Activated naive CD8-positive, alpha-beta T cell treated with anti-CD3 and anti-CD28 coated beads, Interleukin-2, amount 10 ng/mL, durations not matched to agents 7 days and 5 days (primary cell): ENCODE measurements at regions not wholly inside any gene's neighbourhood (a gene's known extent, or its start where the extent isn't known, plus 50 kb on each side); places are given as distances from the start of the nearest gene placed in this dataset.

Source experiments
- ATAC-seq: fragments of 150-1000 bp; cut with Tn5 transposase; one replicate; pipeline ENCODE4 v1.10.0; 2021; ENCODE audit warnings: low read depth, moderate library complexity
- POLR2A ChIA-PET: fragments of 350-600 bp; sonication (Branson Sonifier 250); formaldehyde crosslinking; loops from one replicate; lab custom pipeline; 2021; ENCODE audit warnings: antibody characterized with exemption; lab: Charles Lee
- DNase-seq: peaks from one replicate; pipeline ENCODE4 v3.0.0; 2021
- H3K27ac Mint-ChIP-seq: one replicate; pipeline ENCODE4 v1.8.0; 2022; ENCODE audit warnings: mild to moderate bottlenecking, mixed read lengths
- H3K27me3 Mint-ChIP-seq: one replicate; pipeline ENCODE4 v1.8.0; 2022; ENCODE audit warnings: mild to moderate bottlenecking, moderate library complexity, mixed read lengths
- H3K36me3 Mint-ChIP-seq: one replicate; pipeline ENCODE4 v1.8.0; 2021; ENCODE audit warnings: mild to moderate bottlenecking, mixed read lengths
- H3K4me1 Mint-ChIP-seq: one replicate; pipeline ENCODE4 v1.8.0; 2021; ENCODE audit warnings: mixed read lengths
- H3K4me3 Mint-ChIP-seq: one replicate; pipeline ENCODE4 v1.8.0; 2022; ENCODE audit warnings: mild to moderate bottlenecking, moderate library complexity, mixed read lengths
- H3K9me3 Mint-ChIP-seq: one replicate; pipeline ENCODE4 v1.8.0; 2021; ENCODE audit warnings: mixed read lengths

DNA sequence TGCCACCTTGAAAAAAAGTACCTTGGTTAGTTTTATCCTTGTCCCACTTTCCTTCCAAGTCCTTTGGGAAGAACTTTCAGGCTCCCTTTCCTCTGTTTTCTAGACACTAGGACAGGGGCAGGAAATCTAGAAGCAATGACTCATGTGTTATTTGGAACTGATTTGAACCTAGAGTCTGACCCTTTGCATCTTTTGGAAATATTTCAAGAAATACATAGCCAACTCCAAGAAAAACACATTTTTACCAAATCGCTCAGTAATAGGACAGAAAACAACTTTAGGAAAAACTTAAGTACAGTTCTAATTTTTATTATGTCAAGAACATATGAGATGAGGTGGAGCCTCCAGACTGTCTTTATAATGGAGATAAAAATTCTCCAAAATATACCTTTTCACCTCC, 292.4 kb downstream of the PTBP2 start:
- Mint-ChIP-seq H3K4me1 (no peaks in the 10 kb centered on the region), H3K36me3 (no peaks in the 10 kb centered on the region), H3K4me3 (no peak overlapping the region), H3K27me3 (peaks cover 6% of the 10 kb centered on the region), H3K27ac (no peak overlapping the region), H3K9me3 (no peaks in the 10 kb centered on the region)
- DNase-seq (no peak), ATAC-seq (no peak)
- POLR2A ChIA-PET = no interaction called here

DNA sequence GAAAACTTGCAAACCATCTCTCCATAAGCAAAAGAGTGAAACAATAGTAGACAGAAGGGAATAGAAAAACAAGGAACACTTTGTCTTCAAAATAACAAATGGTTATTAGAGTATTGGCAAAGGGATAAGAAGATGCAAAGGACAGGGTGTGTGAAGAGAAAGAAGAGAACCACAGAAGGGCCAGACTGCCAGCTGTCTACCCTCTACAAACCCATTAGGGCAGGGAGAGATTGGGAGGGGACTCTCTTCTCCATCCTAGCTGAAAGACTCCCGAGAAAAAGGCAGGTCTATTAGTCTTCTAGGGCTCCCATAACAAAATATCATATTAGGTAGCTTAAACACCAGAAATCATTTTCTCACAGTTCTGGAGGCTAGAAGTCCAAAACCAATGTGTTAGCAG, 292.8 kb downstream of the PTBP2 start:
- no peak for ATAC-seq
- Mint-ChIP-seq H3K4me3 (no peak overlapping the region), H3K9me3 (no peaks in the 10 kb centered on the region), H3K4me1 (no peaks in the 10 kb centered on the region), H3K36me3 (no peaks in the 10 kb centered on the region), H3K27me3 (peaks cover 7% of the 10 kb centered on the region), H3K27ac (no peak overlapping the region)
- POLR2A ChIA-PET = no interaction called here
- no peak for DNase-seq

DNA sequence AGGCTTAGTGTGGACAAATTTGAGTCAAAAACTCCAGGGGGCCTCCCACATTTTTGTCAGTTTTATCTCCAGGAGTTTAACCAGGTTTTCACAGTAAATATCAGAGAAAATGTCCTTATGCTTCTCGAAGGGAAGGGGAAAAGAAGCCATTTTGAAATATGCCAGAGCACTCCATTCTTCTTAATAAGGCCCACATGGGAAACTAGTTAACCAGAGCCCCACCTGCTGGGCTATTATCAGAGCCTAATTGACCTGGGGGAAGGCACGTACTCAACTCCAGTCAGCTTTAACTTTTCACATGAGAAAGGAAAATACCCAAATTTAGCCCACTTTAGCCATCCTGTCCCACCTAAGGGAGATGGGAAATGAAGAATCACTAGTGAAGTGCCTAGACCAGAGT, 296.3 kb downstream of the PTBP2 start:
- POLR2A ChIA-PET = no interaction called here
- DNase-seq (no peak), ATAC-seq (no peak)
- Mint-ChIP-seq H3K4me1 (no peaks in the 10 kb centered on the region), H3K4me3 (no peak overlapping the region), H3K9me3 (peaks cover 1% of the 10 kb centered on the region), H3K36me3 (no peaks in the 10 kb centered on the region), H3K27ac (no peak overlapping the region), H3K27me3 (peaks cover 7% of the 10 kb centered on the region)
